ENCODE measurements at regions not wholly inside any gene's neighbourhood (a gene's known extent, or its start where the extent isn't known, plus 50 kb on each side); places are given as distances from the start of the nearest gene placed in this dataset.

GRCh38 chr21:41651830-41652229, 115.0 kb downstream of the RIPK4 start:
- DNase-seq, result no peak

GRCh38 chr21:41651406-41651805, 115.4 kb downstream of the RIPK4 start:
- DNase-seq, result no peak

GRCh38 chr21:41650526-41651145, 116.2 kb downstream of the RIPK4 start:
- DNase-seq, result no peak

- DNase-seq, result no peak
These were observed 118.2 kb downstream of the RIPK4 start for GRCh38 chr21:41648591-41649031.

- DNase-seq, result no peak
These were observed 118.9 kb downstream of the RIPK4 start for GRCh38 chr21:41647806-41648561.

GRCh38 chr21:41643246-41643966, 123.4 kb downstream of the RIPK4 start:
- no peak for DNase-seq

- DNase-seq, result peak; percentile 56
These were observed 124.8 kb downstream of the RIPK4 start for GRCh38 chr21:41641821-41642701.

GRCh38 chr21:41641510-41641815, 125.4 kb downstream of the RIPK4 start:
- no peak for DNase-seq

GRCh38 chr21:41640748-41641509, 125.9 kb downstream of the RIPK4 start:
- no peak for DNase-seq

GRCh38 chr21:41639766-41640165, 127.1 kb downstream of the RIPK4 start:
- DNase-seq, result no peak

GRCh38 chr21:41639336-41639735, 127.5 kb downstream of the RIPK4 start:
- DNase-seq, result no peak

- no peak for DNase-seq
These were observed 128.6 kb downstream of the RIPK4 start for GRCh38 chr21:41638201-41638790.

- no peak for DNase-seq
These were observed 129.0 kb upstream of the TMPRSS2 start for GRCh38 chr21:41636636-41637630.

GRCh38 chr21:41635874-41636273, 127.9 kb upstream of the TMPRSS2 start:
- no peak for DNase-seq

GRCh38 chr21:41634858-41635257, 126.9 kb upstream of the TMPRSS2 start:
- no peak for DNase-seq

GRCh38 chr21:41634211-41634694, 126.3 kb upstream of the TMPRSS2 start:
- no peak for DNase-seq

- no peak for DNase-seq
These were observed 125.7 kb upstream of the TMPRSS2 start for GRCh38 chr21:41633627-41634026.

- DNase-seq, result no peak
These were observed 125.0 kb upstream of the TMPRSS2 start for GRCh38 chr21:41632748-41633475.
